ENCODE measurements at regions not wholly inside any gene's neighbourhood (a gene's known extent, or its start where the extent isn't known, plus 50 kb on each side); places are given as distances from the start of the nearest gene placed in this dataset.

DNA sequence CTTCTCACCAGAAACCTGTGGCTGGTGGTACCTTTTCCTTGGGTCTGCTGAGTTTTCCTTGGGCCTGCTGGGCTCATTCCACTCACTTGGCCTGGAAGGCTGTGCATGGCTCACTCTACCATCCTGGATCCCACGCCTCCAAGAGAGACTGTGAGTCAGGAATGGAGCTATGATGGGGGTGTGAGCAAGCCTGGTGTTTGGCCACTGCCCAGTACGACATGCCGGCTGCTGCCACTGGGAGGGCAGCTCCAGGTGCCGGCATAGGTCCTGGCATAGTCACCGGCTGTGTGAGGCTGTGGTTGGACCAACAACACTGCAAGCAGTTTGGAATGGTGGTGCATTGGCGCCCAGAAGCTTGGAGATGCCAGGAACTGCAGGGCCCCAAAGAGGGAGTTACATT lies 721.7 kb downstream of the PCDH18 start:
- Histone ChIP-seq H3K9me3 (ENCODE audit: control insufficient read depth, insufficient read depth, low read depth, low read length) (no peaks in the 10 kb centered on the region), H3K4me1 (ENCODE audit: control insufficient read depth, insufficient read depth, low read length) (no peaks in the 10 kb centered on the region), H3K27ac (ENCODE audit: extremely low read depth, low read depth, low read length) (no peak overlapping the region), H3K36me3 (ENCODE audit: control insufficient read depth in 2 of 2, insufficient read depth in 1 of 2, low read length in 2 of 2) (no peaks in the 10 kb centered on the region), H3K4me3 (ENCODE audit: low read depth, low read length) (no peak overlapping the region)
- ChIA-PET CTCF (no interaction called here), POLR2A (no interaction called here)
- no peak for TF ChIP-seq ZNF777 (tag by site-specific recombination; IDR thresholded peaks at IDR 0.05; ENCODE audit: borderline replicate concordance)
- no peak for TF ChIP-seq ZNF366 (tag by site-specific recombination; conservative IDR thresholded peaks at IDR 0.05)
- TF ChIP-seq ZNF629 (tag by site-specific recombination; IDR thresholded peaks at IDR 0.05), result no peak

DNA sequence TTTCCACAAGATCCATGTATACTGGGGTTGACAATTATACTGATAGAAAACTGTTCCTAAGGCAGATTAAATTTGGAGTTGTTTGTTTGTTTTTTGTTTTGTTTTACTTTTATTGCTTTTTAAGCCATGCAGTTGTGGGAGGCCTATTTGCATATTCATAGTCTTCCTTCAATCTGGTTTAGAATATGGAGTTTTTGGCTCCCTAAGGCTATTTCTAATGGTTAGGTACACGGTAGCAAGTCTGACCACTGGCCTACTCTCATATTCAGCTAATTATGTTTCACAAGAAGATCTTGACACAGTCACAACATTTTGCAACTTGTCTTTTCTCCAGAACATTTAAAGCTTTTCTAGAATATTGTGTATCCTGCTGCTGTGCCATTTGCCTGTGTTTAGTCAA lies 725.5 kb downstream of the PCDH18 start:
- Histone ChIP-seq H3K27ac (ENCODE audit: extremely low read depth, low read depth, low read length) (no peak overlapping the region), H3K4me3 (ENCODE audit: low read depth, low read length) (no peak overlapping the region), H3K36me3 (ENCODE audit: control insufficient read depth in 2 of 2, insufficient read depth in 1 of 2, low read length in 2 of 2) (no peaks in the 10 kb centered on the region), H3K9me3 (ENCODE audit: control insufficient read depth, insufficient read depth, low read depth, low read length) (no peaks in the 10 kb centered on the region), H3K4me1 (ENCODE audit: control insufficient read depth, insufficient read depth, low read length) (no peaks in the 10 kb centered on the region)
- ChIA-PET CTCF (no interaction called here), POLR2A (no interaction called here)
- TF ChIP-seq MEIS1 (CRISPR knock-in tag; IDR thresholded peaks at IDR 0.05; ENCODE audit: borderline replicate concordance) (no peak), ZNF792 (tag by site-specific recombination; IDR thresholded peaks at IDR 0.05) (no peak), ZNF837 (tag by site-specific recombination; IDR thresholded peaks at IDR 0.05) (no peak), ZNF558 (tag by site-specific recombination; IDR thresholded peaks at IDR 0.05) (no peak), ZNF426 (tag by site-specific recombination; IDR thresholded peaks at IDR 0.05) (no peak), TRIM28 (IDR thresholded peaks at IDR 0.05; ENCODE audit: borderline replicate concordance, low read length) (no peak), ZBTB48 (tag by site-specific recombination; IDR thresholded peaks at IDR 0.05) (no peak), EGR2 (tag by site-specific recombination; IDR thresholded peaks at IDR 0.05; ENCODE audit: low read depth) (no peak), GLI4 (tag by site-specific recombination; IDR thresholded peaks at IDR 0.05) (no peak), ZSCAN23 (tag by site-specific recombination; IDR thresholded peaks at IDR 0.05) (no peak), ZNF571 (tag by site-specific recombination; IDR thresholded peaks at IDR 0.05) (no peak), ZNF626 (tag by site-specific recombination; IDR thresholded peaks at IDR 0.05) (no peak), GFI1B (tag by site-specific recombination; IDR thresholded peaks at IDR 0.05) (no peak), OVOL3 (tag by site-specific recombination; IDR thresholded peaks at IDR 0.05) (no peak), ZNF830 (tag by site-specific recombination; IDR thresholded peaks at IDR 0.05; ENCODE audit: low read depth) (no peak)
- TF ChIP-seq, protein P1, sequence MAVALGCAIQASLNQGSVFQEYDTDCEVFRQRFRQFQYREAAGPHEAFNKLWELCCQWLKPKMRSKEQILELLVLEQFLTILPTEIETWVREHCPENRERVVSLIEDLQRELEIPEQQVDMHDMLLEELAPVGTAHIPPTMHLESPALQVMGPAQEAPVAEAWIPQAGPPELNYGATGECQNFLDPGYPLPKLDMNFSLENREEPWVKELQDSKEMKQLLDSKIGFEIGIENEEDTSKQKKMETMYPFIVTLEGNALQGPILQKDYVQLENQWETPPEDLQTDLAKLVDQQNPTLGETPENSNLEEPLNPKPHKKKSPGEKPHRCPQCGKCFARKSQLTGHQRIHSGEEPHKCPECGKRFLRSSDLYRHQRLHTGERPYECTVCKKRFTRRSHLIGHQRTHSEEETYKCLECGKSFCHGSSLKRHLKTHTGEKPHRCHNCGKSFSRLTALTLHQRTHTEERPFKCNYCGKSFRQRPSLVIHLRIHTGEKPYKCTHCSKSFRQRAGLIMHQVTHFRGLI (tag by site-specific recombination; IDR thresholded peaks at IDR 0.05), result no peak
- TF ChIP-seq, protein P2, sequence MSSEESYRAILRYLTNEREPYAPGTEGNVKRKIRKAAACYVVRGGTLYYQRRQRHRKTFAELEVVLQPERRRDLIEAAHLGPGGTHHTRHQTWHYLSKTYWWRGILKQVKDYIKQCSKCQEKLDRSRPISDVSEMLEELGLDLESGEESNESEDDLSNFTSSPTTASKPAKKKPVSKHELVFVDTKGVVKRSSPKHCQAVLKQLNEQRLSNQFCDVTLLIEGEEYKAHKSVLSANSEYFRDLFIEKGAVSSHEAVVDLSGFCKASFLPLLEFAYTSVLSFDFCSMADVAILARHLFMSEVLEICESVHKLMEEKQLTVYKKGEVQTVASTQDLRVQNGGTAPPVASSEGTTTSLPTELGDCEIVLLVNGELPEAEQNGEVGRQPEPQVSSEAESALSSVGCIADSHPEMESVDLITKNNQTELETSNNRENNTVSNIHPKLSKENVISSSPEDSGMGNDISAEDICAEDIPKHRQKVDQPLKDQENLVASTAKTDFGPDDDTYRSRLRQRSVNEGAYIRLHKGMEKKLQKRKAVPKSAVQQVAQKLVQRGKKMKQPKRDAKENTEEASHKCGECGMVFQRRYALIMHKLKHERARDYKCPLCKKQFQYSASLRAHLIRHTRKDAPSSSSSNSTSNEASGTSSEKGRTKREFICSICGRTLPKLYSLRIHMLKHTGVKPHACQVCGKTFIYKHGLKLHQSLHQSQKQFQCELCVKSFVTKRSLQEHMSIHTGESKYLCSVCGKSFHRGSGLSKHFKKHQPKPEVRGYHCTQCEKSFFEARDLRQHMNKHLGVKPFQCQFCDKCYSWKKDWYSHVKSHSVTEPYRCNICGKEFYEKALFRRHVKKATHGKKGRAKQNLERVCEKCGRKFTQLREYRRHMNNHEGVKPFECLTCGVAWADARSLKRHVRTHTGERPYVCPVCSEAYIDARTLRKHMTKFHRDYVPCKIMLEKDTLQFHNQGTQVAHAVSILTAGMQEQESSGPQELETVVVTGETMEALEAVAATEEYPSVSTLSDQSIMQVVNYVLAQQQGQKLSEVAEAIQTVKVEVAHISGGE (tag by site-specific recombination; conservative IDR thresholded peaks at IDR 0.05; ENCODE audit: low read depth), result no peak

DNA sequence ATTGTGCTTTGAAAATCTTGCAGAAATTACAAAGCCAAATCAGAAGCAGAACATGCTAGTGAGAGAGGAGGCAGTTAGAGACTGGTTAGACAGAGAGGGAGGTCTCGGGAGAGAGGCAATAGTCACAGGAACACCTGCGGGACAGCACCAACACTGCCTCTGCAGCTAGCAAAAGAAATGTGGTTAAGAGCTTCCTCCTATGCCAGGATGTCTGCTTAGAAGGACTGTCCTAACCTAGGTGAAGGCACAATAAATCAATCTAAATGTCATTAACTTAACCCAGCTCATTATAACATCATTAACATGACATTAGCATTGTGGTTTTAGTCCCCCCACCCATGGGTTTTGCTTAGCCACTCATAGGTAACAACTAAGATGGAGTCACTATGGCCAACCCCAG lies 726.7 kb downstream of the PCDH18 start:
- H3K4me1 ChIP-seq (ENCODE audit: control insufficient read depth, insufficient read depth, low read length), result no peaks in the 10 kb centered on the region
- ChIA-PET CTCF (no interaction called here), POLR2A (no interaction called here)
- H3K4me3 ChIP-seq (ENCODE audit: low read depth, low read length), result no peak overlapping the region
- H3K27ac ChIP-seq (ENCODE audit: extremely low read depth, low read depth, low read length), result no peak overlapping the region
- H3K36me3 ChIP-seq (ENCODE audit: control insufficient read depth in 2 of 2, insufficient read depth in 1 of 2, low read length in 2 of 2), result no peaks in the 10 kb centered on the region
- H3K9me3 ChIP-seq (ENCODE audit: control insufficient read depth, insufficient read depth, low read depth, low read length), result no peaks in the 10 kb centered on the region
- no peak for TF ChIP-seq ZNF140 (tag by site-specific recombination; IDR thresholded peaks at IDR 0.05)
- TF ChIP-seq ZNF473 (tag by site-specific recombination; IDR thresholded peaks at IDR 0.05), result no peak
- TF ChIP-seq, protein P3, sequence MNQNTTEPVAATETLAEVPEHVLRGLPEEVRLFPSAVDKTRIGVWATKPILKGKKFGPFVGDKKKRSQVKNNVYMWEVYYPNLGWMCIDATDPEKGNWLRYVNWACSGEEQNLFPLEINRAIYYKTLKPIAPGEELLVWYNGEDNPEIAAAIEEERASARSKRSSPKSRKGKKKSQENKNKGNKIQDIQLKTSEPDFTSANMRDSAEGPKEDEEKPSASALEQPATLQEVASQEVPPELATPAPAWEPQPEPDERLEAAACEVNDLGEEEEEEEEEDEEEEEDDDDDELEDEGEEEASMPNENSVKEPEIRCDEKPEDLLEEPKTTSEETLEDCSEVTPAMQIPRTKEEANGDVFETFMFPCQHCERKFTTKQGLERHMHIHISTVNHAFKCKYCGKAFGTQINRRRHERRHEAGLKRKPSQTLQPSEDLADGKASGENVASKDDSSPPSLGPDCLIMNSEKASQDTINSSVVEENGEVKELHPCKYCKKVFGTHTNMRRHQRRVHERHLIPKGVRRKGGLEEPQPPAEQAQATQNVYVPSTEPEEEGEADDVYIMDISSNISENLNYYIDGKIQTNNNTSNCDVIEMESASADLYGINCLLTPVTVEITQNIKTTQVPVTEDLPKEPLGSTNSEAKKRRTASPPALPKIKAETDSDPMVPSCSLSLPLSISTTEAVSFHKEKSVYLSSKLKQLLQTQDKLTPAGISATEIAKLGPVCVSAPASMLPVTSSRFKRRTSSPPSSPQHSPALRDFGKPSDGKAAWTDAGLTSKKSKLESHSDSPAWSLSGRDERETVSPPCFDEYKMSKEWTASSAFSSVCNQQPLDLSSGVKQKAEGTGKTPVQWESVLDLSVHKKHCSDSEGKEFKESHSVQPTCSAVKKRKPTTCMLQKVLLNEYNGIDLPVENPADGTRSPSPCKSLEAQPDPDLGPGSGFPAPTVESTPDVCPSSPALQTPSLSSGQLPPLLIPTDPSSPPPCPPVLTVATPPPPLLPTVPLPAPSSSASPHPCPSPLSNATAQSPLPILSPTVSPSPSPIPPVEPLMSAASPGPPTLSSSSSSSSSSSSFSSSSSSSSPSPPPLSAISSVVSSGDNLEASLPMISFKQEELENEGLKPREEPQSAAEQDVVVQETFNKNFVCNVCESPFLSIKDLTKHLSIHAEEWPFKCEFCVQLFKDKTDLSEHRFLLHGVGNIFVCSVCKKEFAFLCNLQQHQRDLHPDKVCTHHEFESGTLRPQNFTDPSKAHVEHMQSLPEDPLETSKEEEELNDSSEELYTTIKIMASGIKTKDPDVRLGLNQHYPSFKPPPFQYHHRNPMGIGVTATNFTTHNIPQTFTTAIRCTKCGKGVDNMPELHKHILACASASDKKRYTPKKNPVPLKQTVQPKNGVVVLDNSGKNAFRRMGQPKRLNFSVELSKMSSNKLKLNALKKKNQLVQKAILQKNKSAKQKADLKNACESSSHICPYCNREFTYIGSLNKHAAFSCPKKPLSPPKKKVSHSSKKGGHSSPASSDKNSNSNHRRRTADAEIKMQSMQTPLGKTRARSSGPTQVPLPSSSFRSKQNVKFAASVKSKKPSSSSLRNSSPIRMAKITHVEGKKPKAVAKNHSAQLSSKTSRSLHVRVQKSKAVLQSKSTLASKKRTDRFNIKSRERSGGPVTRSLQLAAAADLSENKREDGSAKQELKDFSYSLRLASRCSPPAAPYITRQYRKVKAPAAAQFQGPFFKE (tag by site-specific recombination; IDR thresholded peaks at IDR 0.05; ENCODE audit: borderline replicate concordance), result no peak
- no peak for TF ChIP-seq HOXA7 (CRISPR knock-in tag; IDR thresholded peaks at IDR 0.05; ENCODE audit: borderline replicate concordance)
- TF ChIP-seq ZNF169 (tag by site-specific recombination; IDR thresholded peaks at IDR 0.05), result no peak
